Esophagus muscularis mucosa (tissue), 4 donors: ENCODE measurements at regions not wholly inside any gene's neighbourhood (a gene's known extent, or its start where the extent isn't known, plus 50 kb on each side); places are given as distances from the start of the nearest gene placed in this dataset.

Experiments used
- DNase-seq: peaks from one replicate; pipeline ENCODE4 v3.0.0-alpha.2; 2017; ENCODE audit errors: extremely low spot score
- H3K27ac ChIP-seq, 4 donors: fragments of 200-600 bp; sonication (generic); replicated peaks in 1 of 4; 1 replicate in 3 of 4; 2 replicates in 1 of 4; pipeline ENCODE4 v1.5.1; 2016 to 2019; ENCODE audit warnings: mild to moderate bottlenecking in 1 of 4
- H3K27me3 ChIP-seq, 4 donors: fragments of 200-600 bp; sonication (generic); one replicate each; pipeline versions ENCODE4 v1.5.1 to v1.6.0; 2016 to 2019
- H3K36me3 ChIP-seq, 4 donors: fragments of 200-600 bp; sonication (generic); one replicate each; pipeline ENCODE4 v1.5.1; 2016 to 2019
- H3K4me1 ChIP-seq, 4 donors: fragments of 200-600 bp; sonication (generic); one replicate each; pipeline ENCODE4 v1.5.1; 2016 to 2019
- H3K4me3 ChIP-seq, 4 donors: fragments of 200-600 bp; sonication (generic); 1 replicate in 2 of 4; 2 replicates in 2 of 4; pipeline ENCODE4 v1.5.1; 2016 to 2019; ENCODE audit warnings: mild to moderate bottlenecking in 4 of 4, moderate library complexity in 1 of 4
- H3K9me3 ChIP-seq, 4 donors: fragments of 200-600 bp; sonication (generic); 1 replicate in 3 of 4; 2 replicates in 1 of 4; pipeline ENCODE4 v1.5.1; 2016 to 2019
- CTCF ChIP-seq, 3 experiments: fragments of 200-600 bp in 2 of 3; fragments of 450-650 bp in 1 of 3; sonication (generic) in 2 of 3; IDR thresholded peaks; one replicate each; pipeline ENCODE4 v1.5.1; 2017 to 2019; ENCODE audit warnings: antibody characterized with exemption in 3 of 3, mild to moderate bottlenecking in 2 of 3, moderate library complexity in 1 of 3
- EP300 ChIP-seq: sonication (generic); formaldehyde crosslinking; IDR thresholded peaks from one replicate; pipeline ENCODE4 v1.6.1; 2017; ENCODE audit warnings: antibody characterized with exemption
- POLR2A ChIP-seq: fragments of 450-650 bp; IDR thresholded peaks from one replicate; pipeline ENCODE4 v1.6.1; 2017; ENCODE audit warnings: antibody characterized with exemption, moderate library complexity, mild to moderate bottlenecking, low read depth
- POLR2AphosphoS5 ChIP-seq, 2 donors: sonication (generic); formaldehyde crosslinking; IDR thresholded peaks; one replicate each; pipeline ENCODE4 v1.6.1; 2017; ENCODE audit warnings: antibody characterized with exemption in 2 of 2
- WGBS: methylation state at CpG from one replicate; pipeline ENCODE4 v1.1.5; 2018; 5-methylcytosine and 5-hydroxymethylcytosine counted together
- intact Hi-C: fragments of 100-400 bp; cut with DNase I; formaldehyde crosslinking; loops from one replicate; pipeline ENCODE4 v1.15.1; 2023

GRCh38 chr6:105900125-105900937 is 185.8 kb upstream of the PRDM1 start:
- 72% methylated on average over 13 of the region's 13 CpGs for WGBS
- intact Hi-C loops = no loop called here
- Histone ChIP-seq H3K4me1 (no peaks in the 10 kb centered on the region), H3K36me3 (no peaks in the 10 kb centered on the region), H3K27me3 (no peaks in the 10 kb centered on the region), H3K27ac (peak overlapping the region in 1 of 4 donors; percentile 10), H3K4me3 (no peak overlapping the region), H3K9me3 (no peaks in the 10 kb centered on the region)
- TF ChIP-seq POLR2A = no peak
- no peak for TF ChIP-seq POLR2AphosphoS5 (IDR thresholded peaks at IDR 0.05)
- no peak for TF ChIP-seq CTCF (IDR thresholded peaks at IDR 0.05)
- TF ChIP-seq EP300 = no peak
- DNase-seq = peak; percentile 86

DNA sequence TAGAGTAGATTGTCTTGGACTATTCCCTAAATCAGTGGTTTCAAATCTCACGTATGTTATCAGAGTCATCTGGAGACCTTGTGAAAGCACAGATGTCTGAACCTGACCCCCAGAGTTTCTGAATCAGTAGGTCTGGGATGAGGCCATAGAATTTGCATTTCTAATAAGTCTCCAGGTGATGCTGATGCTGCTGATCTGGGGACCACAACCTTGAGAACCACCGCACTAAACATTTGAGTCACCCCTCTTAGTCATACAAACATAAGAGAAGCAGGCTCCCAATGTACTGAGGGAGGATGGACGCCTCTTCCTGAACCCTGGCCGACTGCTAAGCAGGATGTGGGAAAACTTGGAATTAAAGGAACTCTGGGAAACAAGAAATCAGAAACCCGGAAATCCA is 187.8 kb upstream of the PRDM1 start:
- TF ChIP-seq CTCF (IDR thresholded peaks at IDR 0.05) (no peak), POLR2A (no peak)
- no peaks in the 10 kb centered on the region for H3K27me3 ChIP-seq
- intact Hi-C loops = no loop called here
- no peak overlapping the region for H3K27ac ChIP-seq
- no peaks in the 10 kb centered on the region for H3K36me3 ChIP-seq
- no peak overlapping the region for H3K4me3 ChIP-seq
- no peaks in the 10 kb centered on the region for H3K9me3 ChIP-seq
- no peak for DNase-seq
- WGBS = 70% methylated on average over 5 of the region's 5 CpGs
- no peaks in the 10 kb centered on the region for H3K4me1 ChIP-seq

DNA sequence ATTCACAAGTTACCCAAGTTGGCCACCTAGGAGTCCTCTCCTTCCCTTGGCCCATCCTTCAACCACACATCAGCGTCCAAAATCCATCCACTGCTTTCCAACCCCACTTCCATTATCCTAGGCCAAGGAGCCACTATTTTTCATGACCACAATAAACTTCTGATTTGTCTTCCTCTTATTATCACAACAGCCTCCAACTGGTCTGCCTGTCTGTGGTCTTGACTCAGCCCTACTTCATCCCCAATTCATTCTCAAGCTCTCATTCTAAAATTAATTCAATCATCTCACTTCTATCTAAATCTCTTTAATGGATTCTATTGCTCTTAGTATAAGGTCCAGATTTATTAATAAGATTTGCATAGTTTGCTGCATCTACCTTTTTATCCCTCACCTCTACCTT is 189.0 kb upstream of the PRDM1 start:
- TF ChIP-seq CTCF (IDR thresholded peaks at IDR 0.05) = no peak
- no peak for TF ChIP-seq EP300
- no peak for TF ChIP-seq POLR2AphosphoS5 (IDR thresholded peaks at IDR 0.05)
- no peak for TF ChIP-seq POLR2A
- H3K9me3 ChIP-seq = no peaks in the 10 kb centered on the region
- 88% methylated on average over 1 of the region's 1 CpG for WGBS
- no peak overlapping the region for H3K27ac ChIP-seq
- DNase-seq = no peak
- no peaks in the 10 kb centered on the region for H3K4me1 ChIP-seq
- H3K36me3 ChIP-seq = no peaks in the 10 kb centered on the region
- H3K27me3 ChIP-seq = no peaks in the 10 kb centered on the region
- no peak overlapping the region for H3K4me3 ChIP-seq
- intact Hi-C loops = no loop called here

- Histone ChIP-seq H3K4me1 (no peaks in the 10 kb centered on the region), H3K4me3 (no peak overlapping the region), H3K36me3 (no peaks in the 10 kb centered on the region), H3K9me3 (no peaks in the 10 kb centered on the region), H3K27me3 (no peaks in the 10 kb centered on the region), H3K27ac (no peak overlapping the region)
- WGBS = 77% methylated on average over 3 of the region's 3 CpGs
- intact Hi-C loops = no loop called here
- no peak for TF ChIP-seq POLR2AphosphoS5 (IDR thresholded peaks at IDR 0.05)
- TF ChIP-seq POLR2A = no peak
- TF ChIP-seq CTCF (IDR thresholded peaks at IDR 0.05) = no peak
- TF ChIP-seq EP300 = no peak
- peak; percentile 62 for DNase-seq
Measured at GRCh38 chr6:105896821-105897095, 189.4 kb upstream of the PRDM1 start.
